WTC11 (cell line): ENCODE measurements at regions not wholly inside any gene's neighbourhood (a gene's known extent, or its start where the extent isn't known, plus 50 kb on each side); places are given as distances from the start of the nearest gene placed in this dataset.

Experiments
- ATAC-seq: fragments of 200-7000 bp; cut with Tn5 transposase; 2 replicates; pipeline ENCODE4 v1.10.0; 2021; ENCODE audit warnings: mild to moderate bottlenecking, moderate library complexity
- CTCF ChIA-PET: fragments of 300-600 bp; sonication (Branson Sonifier 250); formaldehyde crosslinking; loops from one replicate; lab custom pipeline; 2021; ENCODE audit warnings: antibody characterized with exemption; lab: Charles Lee
- POLR2A ChIA-PET: fragments of 350-600 bp; sonication (Branson Sonifier 250); formaldehyde crosslinking; loops from one replicate; lab custom pipeline; 2021; ENCODE audit warnings: antibody characterized with exemption; lab: Charles Lee
- DNase-seq: peaks from one replicate; pipeline ENCODE4 v3.0.0; 2021; ENCODE audit warnings: low spot score
- H3K27ac Mint-ChIP-seq: 2 replicates; pipeline ENCODE4 v1.8.0; 2021; ENCODE audit warnings: mixed read lengths
- H3K27me3 Mint-ChIP-seq: 2 replicates; pipeline ENCODE4 v1.8.0; 2021; ENCODE audit warnings: low read depth, mild to moderate bottlenecking, moderate library complexity, mixed read lengths
- H3K36me3 Mint-ChIP-seq: 2 replicates; pipeline ENCODE4 v1.8.0; 2021; ENCODE audit warnings: mixed read lengths
- H3K4me1 Mint-ChIP-seq: 2 replicates; pipeline ENCODE4 v1.8.0; 2022; ENCODE audit warnings: mixed read lengths
- H3K4me3 Mint-ChIP-seq: 2 replicates; pipeline ENCODE4 v1.8.0; 2021; ENCODE audit warnings: mild to moderate bottlenecking, moderate library complexity, mixed read lengths
- H3K9me3 Mint-ChIP-seq: 2 replicates; pipeline ENCODE4 v1.8.0; 2021; ENCODE audit warnings: mixed read lengths
- CREB1 ChIP-seq: sonication (generic); formaldehyde crosslinking; IDR thresholded peaks from 2 replicates; pipeline ENCODE4 v1.8.0; 2023; ENCODE audit warnings: mild to moderate bottlenecking, missing genetic modification reagents
- ELF4 ChIP-seq: sonication (generic); formaldehyde crosslinking; IDR thresholded peaks from 2 replicates; pipeline ENCODE4 v1.8.1; 2022; ENCODE audit warnings: low read depth, mild to moderate bottlenecking, moderate library complexity, missing genetic modification reagents
- EMX1 ChIP-seq: fragments of 250-450 bp; sonication (Bioruptor Pico); IDR thresholded peaks from 2 replicates; pipeline ENCODE4 v1.8.0; 2021; ENCODE audit warnings: mild to moderate bottlenecking
- GABPB1 ChIP-seq: sonication (generic); formaldehyde crosslinking; IDR thresholded peaks from 2 replicates; pipeline ENCODE4 v1.8.1; 2023; ENCODE audit warnings: mild to moderate bottlenecking, missing genetic modification reagents
- JUN ChIP-seq: sonication (generic); formaldehyde crosslinking; IDR thresholded peaks from 2 replicates; pipeline ENCODE4 v1.8.0; 2023; ENCODE audit warnings: mild to moderate bottlenecking, missing genetic modification reagents
- MXD4 ChIP-seq: fragments of 250-450 bp; sonication (Bioruptor Pico); IDR thresholded peaks from 2 replicates; pipeline ENCODE4 v1.8.0; 2021; ENCODE audit warnings: mild to moderate bottlenecking, moderate library complexity, borderline replicate concordance
- NR2C2 ChIP-seq: sonication (generic); formaldehyde crosslinking; IDR thresholded peaks from 2 replicates; pipeline ENCODE4 v1.8.0; 2022; ENCODE audit warnings: mild to moderate bottlenecking, missing genetic modification reagents
- TEAD1 ChIP-seq: sonication (generic); formaldehyde crosslinking; IDR thresholded peaks from 2 replicates; pipeline ENCODE4 v1.8.0; 2022; ENCODE audit warnings: mild to moderate bottlenecking, missing genetic modification reagents
- ZNF138 ChIP-seq: sonication (generic); formaldehyde crosslinking; conservative IDR thresholded peaks from 2 replicates; pipeline ENCODE4 v1.8.1; 2022; ENCODE audit warnings: mild to moderate bottlenecking, moderate library complexity, missing genetic modification reagents
- ZNF263 ChIP-seq: sonication (generic); formaldehyde crosslinking; IDR thresholded peaks from 2 replicates; pipeline ENCODE4 v1.8.1; 2022; ENCODE audit warnings: low read depth, mild to moderate bottlenecking, moderate library complexity, missing genetic modification reagents
- ZNF423 ChIP-seq: fragments of 250-450 bp; sonication (Bioruptor Pico); IDR thresholded peaks from 2 replicates; pipeline ENCODE4 v2.1.2; 2022; ENCODE audit warnings: mild to moderate bottlenecking, moderate library complexity
- TF ChIP-seq, protein P1 (sequence below): sonication (generic); formaldehyde crosslinking; IDR thresholded peaks from 2 replicates; pipeline ENCODE4 v1.8.0; 2023; ENCODE audit warnings: mild to moderate bottlenecking, missing genetic modification reagents
- TF ChIP-seq, protein P2 (sequence below): sonication (generic); formaldehyde crosslinking; IDR thresholded peaks from 2 replicates; pipeline ENCODE4 v1.8.0; 2022; ENCODE audit warnings: mild to moderate bottlenecking, missing genetic modification reagents
- TF ChIP-seq, protein P3 (sequence below): sonication (generic); formaldehyde crosslinking; conservative IDR thresholded peaks from 2 replicates; pipeline ENCODE4 v1.8.1; 2022; ENCODE audit warnings: mild to moderate bottlenecking, missing genetic modification reagents
- TF ChIP-seq, protein P4 (sequence below): sonication (generic); formaldehyde crosslinking; IDR thresholded peaks from 2 replicates; pipeline ENCODE4 v1.8.0; 2022; ENCODE audit warnings: mild to moderate bottlenecking, missing genetic modification reagents
- TF ChIP-seq, protein P5 (sequence below): fragments of 250-450 bp; sonication (Bioruptor Pico); conservative IDR thresholded peaks from 2 replicates; pipeline ENCODE4 v1.9.0; 2021; ENCODE audit warnings: mild to moderate bottlenecking
- TF ChIP-seq, protein P6 (sequence below): sonication (generic); formaldehyde crosslinking; conservative IDR thresholded peaks from 2 replicates; pipeline ENCODE4 v1.8.1; 2023; ENCODE audit warnings: mild to moderate bottlenecking, low read depth, missing genetic modification reagents, moderate library complexity
- TF ChIP-seq, protein P7 (sequence below): sonication (generic); formaldehyde crosslinking; IDR thresholded peaks from 2 replicates; pipeline ENCODE4 v1.8.0; 2023; ENCODE audit warnings: missing genetic modification reagents, mild to moderate bottlenecking, borderline replicate concordance
- TF ChIP-seq, protein P8 (sequence below): fragments of 250-450 bp; sonication (Bioruptor Pico); IDR thresholded peaks from 2 replicates; pipeline ENCODE4 v1.9.0; 2021; ENCODE audit warnings: mild to moderate bottlenecking

DNA sequence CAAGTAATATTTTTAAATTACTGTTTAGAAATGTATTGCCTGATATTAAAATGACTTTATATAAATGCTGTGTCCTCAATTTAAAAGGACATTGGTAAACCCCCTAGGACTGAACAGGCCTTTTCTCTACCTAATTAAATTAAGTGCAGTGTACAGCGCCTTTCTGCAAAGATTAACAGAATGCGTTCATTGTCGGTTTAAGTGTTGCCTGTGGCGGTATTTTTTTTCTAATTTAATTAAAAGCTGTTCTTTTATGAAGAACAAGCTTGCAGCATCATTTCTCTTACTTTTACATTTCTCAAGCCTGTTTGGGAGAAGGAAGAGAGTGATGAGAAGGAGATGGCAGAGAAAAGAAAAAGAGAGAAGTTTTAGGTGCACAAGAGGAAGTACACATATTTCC lies 344.9 kb downstream of the CPS1 start (continued):
- TF ChIP-seq, protein P1, sequence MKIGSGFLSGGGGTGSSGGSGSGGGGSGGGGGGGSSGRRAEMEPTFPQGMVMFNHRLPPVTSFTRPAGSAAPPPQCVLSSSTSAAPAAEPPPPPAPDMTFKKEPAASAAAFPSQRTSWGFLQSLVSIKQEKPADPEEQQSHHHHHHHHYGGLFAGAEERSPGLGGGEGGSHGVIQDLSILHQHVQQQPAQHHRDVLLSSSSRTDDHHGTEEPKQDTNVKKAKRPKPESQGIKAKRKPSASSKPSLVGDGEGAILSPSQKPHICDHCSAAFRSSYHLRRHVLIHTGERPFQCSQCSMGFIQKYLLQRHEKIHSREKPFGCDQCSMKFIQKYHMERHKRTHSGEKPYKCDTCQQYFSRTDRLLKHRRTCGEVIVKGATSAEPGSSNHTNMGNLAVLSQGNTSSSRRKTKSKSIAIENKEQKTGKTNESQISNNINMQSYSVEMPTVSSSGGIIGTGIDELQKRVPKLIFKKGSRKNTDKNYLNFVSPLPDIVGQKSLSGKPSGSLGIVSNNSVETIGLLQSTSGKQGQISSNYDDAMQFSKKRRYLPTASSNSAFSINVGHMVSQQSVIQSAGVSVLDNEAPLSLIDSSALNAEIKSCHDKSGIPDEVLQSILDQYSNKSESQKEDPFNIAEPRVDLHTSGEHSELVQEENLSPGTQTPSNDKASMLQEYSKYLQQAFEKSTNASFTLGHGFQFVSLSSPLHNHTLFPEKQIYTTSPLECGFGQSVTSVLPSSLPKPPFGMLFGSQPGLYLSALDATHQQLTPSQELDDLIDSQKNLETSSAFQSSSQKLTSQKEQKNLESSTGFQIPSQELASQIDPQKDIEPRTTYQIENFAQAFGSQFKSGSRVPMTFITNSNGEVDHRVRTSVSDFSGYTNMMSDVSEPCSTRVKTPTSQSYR (CRISPR knock-in tag) = no peak
- TF ChIP-seq, all 79 proteins: peak for 0

DNA sequence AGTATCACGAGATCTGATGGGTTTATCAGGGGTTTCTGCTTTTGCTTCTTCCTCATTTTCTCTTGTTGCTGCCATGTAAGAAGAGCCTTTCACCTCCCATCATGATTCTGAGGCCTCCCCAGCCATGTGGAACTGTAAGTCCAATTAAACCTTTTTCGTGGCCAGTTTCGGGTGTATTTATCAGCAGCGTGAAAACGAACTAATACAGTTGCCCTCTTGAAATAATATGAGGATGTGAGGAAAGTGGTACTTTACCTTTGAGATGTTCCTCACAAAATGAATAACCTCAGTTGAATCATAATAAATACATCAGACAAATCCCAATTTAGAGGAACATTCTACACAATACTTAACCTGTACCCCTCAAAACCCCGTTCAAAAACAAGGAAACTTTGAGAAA lies 356.4 kb downstream of the CPS1 start:
- Mint-ChIP-seq H3K4me3 (no peak overlapping the region), H3K27ac (no peak overlapping the region), H3K27me3 (peaks cover 2% of the 10 kb centered on the region; the same call in 1 of the 2 replicates), H3K4me1 (0 out of 2 replicates have a peak, but pooled peaks cover 8% of the 10 kb centered on the region), H3K36me3 (no peaks in the 10 kb centered on the region), H3K9me3 (peaks cover 8% of the 10 kb centered on the region)
- no peak for ATAC-seq
- DNase-seq = no peak
- ChIA-PET CTCF (no interaction called here), POLR2A (no interaction called here)
- TF ChIP-seq GABPB1 (CRISPR knock-in tag) (no peak), MXD4 (no peak), EMX1 (CRISPR knock-in tag) (no peak), ZNF138 (no peak), CREB1 (no peak), ZNF423 (CRISPR knock-in tag) (no peak), ELF4 (CRISPR knock-in tag) (no peak), ZNF263 (CRISPR knock-in tag) (no peak), TEAD1 (no peak), NR2C2 (CRISPR knock-in tag) (no peak), JUN (CRISPR knock-in tag) (no peak)
- TF ChIP-seq, protein P2, sequence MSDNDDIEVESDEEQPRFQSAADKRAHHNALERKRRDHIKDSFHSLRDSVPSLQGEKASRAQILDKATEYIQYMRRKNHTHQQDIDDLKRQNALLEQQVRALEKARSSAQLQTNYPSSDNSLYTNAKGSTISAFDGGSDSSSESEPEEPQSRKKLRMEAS (CRISPR knock-in tag) = no peak
- TF ChIP-seq, protein P3, sequence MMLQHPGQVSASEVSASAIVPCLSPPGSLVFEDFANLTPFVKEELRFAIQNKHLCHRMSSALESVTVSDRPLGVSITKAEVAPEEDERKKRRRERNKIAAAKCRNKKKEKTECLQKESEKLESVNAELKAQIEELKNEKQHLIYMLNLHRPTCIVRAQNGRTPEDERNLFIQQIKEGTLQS (CRISPR knock-in tag) = no peak
- TF ChIP-seq, protein P4, sequence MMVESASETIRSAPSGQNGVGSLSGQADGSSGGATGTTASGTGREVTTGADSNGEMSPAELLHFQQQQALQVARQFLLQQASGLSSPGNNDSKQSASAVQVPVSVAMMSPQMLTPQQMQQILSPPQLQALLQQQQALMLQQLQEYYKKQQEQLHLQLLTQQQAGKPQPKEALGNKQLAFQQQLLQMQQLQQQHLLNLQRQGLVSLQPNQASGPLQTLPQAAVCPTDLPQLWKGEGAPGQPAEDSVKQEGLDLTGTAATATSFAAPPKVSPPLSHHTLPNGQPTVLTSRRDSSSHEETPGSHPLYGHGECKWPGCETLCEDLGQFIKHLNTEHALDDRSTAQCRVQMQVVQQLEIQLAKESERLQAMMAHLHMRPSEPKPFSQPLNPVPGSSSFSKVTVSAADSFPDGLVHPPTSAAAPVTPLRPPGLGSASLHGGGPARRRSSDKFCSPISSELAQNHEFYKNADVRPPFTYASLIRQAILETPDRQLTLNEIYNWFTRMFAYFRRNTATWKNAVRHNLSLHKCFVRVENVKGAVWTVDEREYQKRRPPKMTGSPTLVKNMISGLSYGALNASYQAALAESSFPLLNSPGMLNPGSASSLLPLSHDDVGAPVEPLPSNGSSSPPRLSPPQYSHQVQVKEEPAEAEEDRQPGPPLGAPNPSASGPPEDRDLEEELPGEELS (CRISPR knock-in tag) = no peak
- TF ChIP-seq, protein P5, sequence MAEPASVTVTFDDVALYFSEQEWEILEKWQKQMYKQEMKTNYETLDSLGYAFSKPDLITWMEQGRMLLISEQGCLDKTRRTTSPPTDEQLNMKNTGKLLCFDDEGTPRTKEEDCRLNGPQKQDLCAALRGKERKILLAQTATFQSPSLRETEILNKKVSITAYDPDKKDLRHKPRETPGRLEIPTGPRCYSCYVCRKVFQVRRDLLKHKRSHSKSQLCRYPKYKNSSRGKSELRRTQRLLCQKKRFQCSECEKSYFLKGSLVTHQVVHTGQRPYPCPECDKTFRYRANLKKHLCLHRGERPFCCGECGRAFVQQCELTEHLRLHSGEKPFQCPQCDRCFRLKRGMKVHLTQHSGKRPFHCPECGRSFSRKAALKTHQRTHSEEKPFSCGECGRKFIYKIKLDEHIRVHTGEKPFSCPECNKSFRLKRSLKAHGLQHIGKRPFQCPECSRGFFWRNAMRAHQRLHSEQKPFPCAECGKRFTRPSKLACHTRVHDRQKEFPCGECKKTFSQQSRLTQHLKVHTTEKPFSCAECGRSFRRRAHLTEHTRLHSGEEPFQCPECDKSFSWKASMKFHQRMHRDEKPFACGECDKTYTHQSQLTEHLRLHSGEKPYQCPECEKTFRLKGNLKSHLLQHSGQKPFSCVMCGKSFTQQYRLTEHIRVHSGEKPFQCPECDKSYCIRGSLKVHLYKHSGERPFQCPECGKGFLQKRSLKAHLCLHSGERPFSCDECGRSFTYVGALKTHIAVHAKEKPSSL = no peak
- TF ChIP-seq, protein P6, sequence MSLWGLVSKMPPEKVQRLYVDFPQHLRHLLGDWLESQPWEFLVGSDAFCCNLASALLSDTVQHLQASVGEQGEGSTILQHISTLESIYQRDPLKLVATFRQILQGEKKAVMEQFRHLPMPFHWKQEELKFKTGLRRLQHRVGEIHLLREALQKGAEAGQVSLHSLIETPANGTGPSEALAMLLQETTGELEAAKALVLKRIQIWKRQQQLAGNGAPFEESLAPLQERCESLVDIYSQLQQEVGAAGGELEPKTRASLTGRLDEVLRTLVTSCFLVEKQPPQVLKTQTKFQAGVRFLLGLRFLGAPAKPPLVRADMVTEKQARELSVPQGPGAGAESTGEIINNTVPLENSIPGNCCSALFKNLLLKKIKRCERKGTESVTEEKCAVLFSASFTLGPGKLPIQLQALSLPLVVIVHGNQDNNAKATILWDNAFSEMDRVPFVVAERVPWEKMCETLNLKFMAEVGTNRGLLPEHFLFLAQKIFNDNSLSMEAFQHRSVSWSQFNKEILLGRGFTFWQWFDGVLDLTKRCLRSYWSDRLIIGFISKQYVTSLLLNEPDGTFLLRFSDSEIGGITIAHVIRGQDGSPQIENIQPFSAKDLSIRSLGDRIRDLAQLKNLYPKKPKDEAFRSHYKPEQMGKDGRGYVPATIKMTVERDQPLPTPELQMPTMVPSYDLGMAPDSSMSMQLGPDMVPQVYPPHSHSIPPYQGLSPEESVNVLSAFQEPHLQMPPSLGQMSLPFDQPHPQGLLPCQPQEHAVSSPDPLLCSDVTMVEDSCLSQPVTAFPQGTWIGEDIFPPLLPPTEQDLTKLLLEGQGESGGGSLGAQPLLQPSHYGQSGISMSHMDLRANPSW (CRISPR knock-in tag) = no peak
- TF ChIP-seq, protein P7, sequence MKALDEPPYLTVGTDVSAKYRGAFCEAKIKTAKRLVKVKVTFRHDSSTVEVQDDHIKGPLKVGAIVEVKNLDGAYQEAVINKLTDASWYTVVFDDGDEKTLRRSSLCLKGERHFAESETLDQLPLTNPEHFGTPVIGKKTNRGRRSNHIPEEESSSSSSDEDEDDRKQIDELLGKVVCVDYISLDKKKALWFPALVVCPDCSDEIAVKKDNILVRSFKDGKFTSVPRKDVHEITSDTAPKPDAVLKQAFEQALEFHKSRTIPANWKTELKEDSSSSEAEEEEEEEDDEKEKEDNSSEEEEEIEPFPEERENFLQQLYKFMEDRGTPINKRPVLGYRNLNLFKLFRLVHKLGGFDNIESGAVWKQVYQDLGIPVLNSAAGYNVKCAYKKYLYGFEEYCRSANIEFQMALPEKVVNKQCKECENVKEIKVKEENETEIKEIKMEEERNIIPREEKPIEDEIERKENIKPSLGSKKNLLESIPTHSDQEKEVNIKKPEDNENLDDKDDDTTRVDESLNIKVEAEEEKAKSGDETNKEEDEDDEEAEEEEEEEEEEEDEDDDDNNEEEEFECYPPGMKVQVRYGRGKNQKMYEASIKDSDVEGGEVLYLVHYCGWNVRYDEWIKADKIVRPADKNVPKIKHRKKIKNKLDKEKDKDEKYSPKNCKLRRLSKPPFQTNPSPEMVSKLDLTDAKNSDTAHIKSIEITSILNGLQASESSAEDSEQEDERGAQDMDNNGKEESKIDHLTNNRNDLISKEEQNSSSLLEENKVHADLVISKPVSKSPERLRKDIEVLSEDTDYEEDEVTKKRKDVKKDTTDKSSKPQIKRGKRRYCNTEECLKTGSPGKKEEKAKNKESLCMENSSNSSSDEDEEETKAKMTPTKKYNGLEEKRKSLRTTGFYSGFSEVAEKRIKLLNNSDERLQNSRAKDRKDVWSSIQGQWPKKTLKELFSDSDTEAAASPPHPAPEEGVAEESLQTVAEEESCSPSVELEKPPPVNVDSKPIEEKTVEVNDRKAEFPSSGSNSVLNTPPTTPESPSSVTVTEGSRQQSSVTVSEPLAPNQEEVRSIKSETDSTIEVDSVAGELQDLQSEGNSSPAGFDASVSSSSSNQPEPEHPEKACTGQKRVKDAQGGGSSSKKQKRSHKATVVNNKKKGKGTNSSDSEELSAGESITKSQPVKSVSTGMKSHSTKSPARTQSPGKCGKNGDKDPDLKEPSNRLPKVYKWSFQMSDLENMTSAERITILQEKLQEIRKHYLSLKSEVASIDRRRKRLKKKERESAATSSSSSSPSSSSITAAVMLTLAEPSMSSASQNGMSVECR = no peak
- TF ChIP-seq, protein P8, sequence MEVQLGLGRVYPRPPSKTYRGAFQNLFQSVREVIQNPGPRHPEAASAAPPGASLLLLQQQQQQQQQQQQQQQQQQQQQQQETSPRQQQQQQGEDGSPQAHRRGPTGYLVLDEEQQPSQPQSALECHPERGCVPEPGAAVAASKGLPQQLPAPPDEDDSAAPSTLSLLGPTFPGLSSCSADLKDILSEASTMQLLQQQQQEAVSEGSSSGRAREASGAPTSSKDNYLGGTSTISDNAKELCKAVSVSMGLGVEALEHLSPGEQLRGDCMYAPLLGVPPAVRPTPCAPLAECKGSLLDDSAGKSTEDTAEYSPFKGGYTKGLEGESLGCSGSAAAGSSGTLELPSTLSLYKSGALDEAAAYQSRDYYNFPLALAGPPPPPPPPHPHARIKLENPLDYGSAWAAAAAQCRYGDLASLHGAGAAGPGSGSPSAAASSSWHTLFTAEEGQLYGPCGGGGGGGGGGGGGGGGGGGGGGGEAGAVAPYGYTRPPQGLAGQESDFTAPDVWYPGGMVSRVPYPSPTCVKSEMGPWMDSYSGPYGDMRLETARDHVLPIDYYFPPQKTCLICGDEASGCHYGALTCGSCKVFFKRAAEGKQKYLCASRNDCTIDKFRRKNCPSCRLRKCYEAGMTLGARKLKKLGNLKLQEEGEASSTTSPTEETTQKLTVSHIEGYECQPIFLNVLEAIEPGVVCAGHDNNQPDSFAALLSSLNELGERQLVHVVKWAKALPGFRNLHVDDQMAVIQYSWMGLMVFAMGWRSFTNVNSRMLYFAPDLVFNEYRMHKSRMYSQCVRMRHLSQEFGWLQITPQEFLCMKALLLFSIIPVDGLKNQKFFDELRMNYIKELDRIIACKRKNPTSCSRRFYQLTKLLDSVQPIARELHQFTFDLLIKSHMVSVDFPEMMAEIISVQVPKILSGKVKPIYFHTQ (CRISPR knock-in tag) = no peak
